Endothelial cell of umbilical vein (primary cell): ENCODE measurements at regions not wholly inside any gene's neighbourhood (a gene's known extent, or its start where the extent isn't known, plus 50 kb on each side); places are given as distances from the start of the nearest gene placed in this dataset.

Experiments used
- BruUV-seq: library from RNA; stranded (reverse); fragments of 400-500 nt; replicated peaks from 2 replicates; lab custom pipeline; 2021; lab: Mats Ljungman, UMichigan
- CTCF ChIA-PET: fragments of 300-600, 350-600 bp; sonication (Branson Sonifier 250); formaldehyde crosslinking; loops from one replicate; lab custom pipeline; 2021; ENCODE audit warnings: antibody characterized with exemption, inconsistent platforms; lab: Charles Lee
- POLR2A ChIA-PET: fragments of 300-600, 350-600 bp; sonication (Branson Sonifier 250); formaldehyde crosslinking; loops from one replicate; lab custom pipeline; 2021; ENCODE audit warnings: antibody characterized with exemption, inconsistent platforms; lab: Charles Lee
- DNase-seq: peaks from one replicate; pipeline ENCODE4 v3.0.0-alpha.2; 2011; ENCODE audit warnings: low read depth, low spot score
- FAIRE-seq: peaks from 2 replicates; lab custom pipeline; 2011; peaks lifted over from hg19 to GRCh38; lab: Jason Lieb, UNC
- H2AFZ ChIP-seq: 2 replicates; pipeline ENCODE4 v1.6.0; 2012; ENCODE audit warnings: low read depth, low read length, control low read depth, inconsistent platforms
- H3K27ac ChIP-seq: 2 replicates; pipeline ENCODE4 v1.5.1; 2011; ENCODE audit warnings: low read depth, mild to moderate bottlenecking, control low read depth, low read length, moderate library complexity; ENCODE audit not compliant: insufficient read depth
- H3K27me3 ChIP-seq, 2 experiments: 2 replicates each; pipeline versions ENCODE4 v1.6.0 to v1.6.1; 2011; ENCODE audit warnings: low read length in 2 of 2, mixed read lengths in 1 of 2; ENCODE audit not compliant: control insufficient read depth in 2 of 2, insufficient read depth in 2 of 2
- H3K36me3 ChIP-seq, 2 experiments: 2 replicates in 1 of 2; 3 replicates in 1 of 2; pipeline ENCODE4 v1.5.1; 2011; ENCODE audit warnings: low read length in 2 of 2, mild to moderate bottlenecking in 1 of 2, moderate library complexity in 1 of 2; ENCODE audit not compliant: control insufficient read depth in 2 of 2, insufficient read depth in 2 of 2; ENCODE audit errors: extremely low read depth in 1 of 2
- H3K4me1 ChIP-seq: 3 replicates; pipeline ENCODE4 v1.5.1; 2011; ENCODE audit warnings: mild to moderate bottlenecking, low read length; ENCODE audit not compliant: control insufficient read depth, insufficient read depth; ENCODE audit errors: extremely low read depth
- H3K4me2 ChIP-seq: 2 replicates; pipeline ENCODE4 v1.6.1; 2011; ENCODE audit warnings: low read length, control low read depth, mixed read lengths; ENCODE audit not compliant: insufficient read depth
- H3K4me3 ChIP-seq, 3 experiments: fragments of 200-600 bp in 1 of 3; sonication (generic), shearing (Covaris generic) in 1 of 3; replicated peaks in 1 of 3; 2 replicates each; pipeline ENCODE4 v1.5.1; 2011 to 2016; ENCODE audit warnings: control low read depth in 3 of 3, low read length in 3 of 3, mild to moderate bottlenecking in 2 of 3, inconsistent platforms in 1 of 3, low read depth in 1 of 3, moderate library complexity in 1 of 3; ENCODE audit not compliant: insufficient read depth in 1 of 3
- H3K79me2 ChIP-seq: 2 replicates; pipeline ENCODE4 v1.6.0; 2012; ENCODE audit warnings: low read length, inconsistent platforms; ENCODE audit not compliant: control insufficient read depth, insufficient read depth
- H3K9ac ChIP-seq: replicated peaks from 2 replicates; pipeline ENCODE3; 2011; ENCODE audit warnings: low read length, control low read depth; ENCODE audit not compliant: insufficient read depth; ENCODE audit errors: extremely low read depth
- H3K9me1 ChIP-seq: replicated peaks from 3 replicates; pipeline ENCODE4 v1.6.0; 2011; ENCODE audit warnings: mild to moderate bottlenecking, low read length; ENCODE audit not compliant: control insufficient read depth, insufficient read depth; ENCODE audit errors: extremely low read depth
- H3K9me3 ChIP-seq: replicated peaks from 2 replicates; pipeline ENCODE4 v1.5.1; 2012; ENCODE audit warnings: low read length, inconsistent platforms; ENCODE audit not compliant: control insufficient read depth, insufficient read depth
- H4K20me1 ChIP-seq: replicated peaks from 2 replicates; pipeline ENCODE3; 2011; ENCODE audit warnings: mild to moderate bottlenecking, low read length; ENCODE audit not compliant: control insufficient read depth, insufficient read depth; ENCODE audit errors: extremely low read depth
- FOS ChIP-seq: IDR thresholded peaks from 2 replicates; pipeline ENCODE4 v1.6.1; 2011; ENCODE audit warnings: mild to moderate bottlenecking, low read length, moderate library complexity, borderline replicate concordance; ENCODE audit not compliant: insufficient read depth
- GATA2 ChIP-seq: IDR thresholded peaks from 2 replicates; pipeline ENCODE4 v1.7.0; 2011; ENCODE audit warnings: low read depth, mild to moderate bottlenecking, moderate library complexity, mixed read lengths, low read length; ENCODE audit not compliant: insufficient read length, insufficient read depth
- JUN ChIP-seq: IDR thresholded peaks from 2 replicates; pipeline ENCODE4 v1.6.1; 2011; ENCODE audit warnings: borderline replicate concordance, low read depth; ENCODE audit not compliant: insufficient read length, insufficient read depth
- MYC ChIP-seq: IDR thresholded peaks from one replicate; pipeline ENCODE4 v1.6.1; 2011; ENCODE audit warnings: mild to moderate bottlenecking, low read depth, low read length
- POLR2A ChIP-seq: IDR thresholded peaks from 2 replicates; pipeline ENCODE4 v1.6.1; 2012; ENCODE audit warnings: low read depth, mild to moderate bottlenecking, control low read depth, low read length
- POLR2AphosphoS5 ChIP-seq: IDR thresholded peaks from 2 replicates; pipeline ENCODE4 v1.6.1; 2012; ENCODE audit warnings: low read depth, mild to moderate bottlenecking, control low read depth, low read length, moderate library complexity; ENCODE audit not compliant: insufficient read depth
- dilution Hi-C: fragments of 300-500 bp; cut with MboI; formaldehyde crosslinking; loops from one replicate; pipeline ENCODE4 v1.15.0; 2019; ENCODE audit warnings: low sequenced_read_pairs; ENCODE audit not compliant: extremely low pct_ligation_motif_present
- intact Hi-C: fragments of 100-400 bp; cut with micrococcal nuclease; formaldehyde crosslinking; loops from one replicate; pipeline ENCODE4 v1.10.0; 2022
- TF ChIP-seq, protein P1 (sequence below): IDR thresholded peaks from 2 replicates; pipeline ENCODE4 v1.6.1; 2011; ENCODE audit not compliant: insufficient read depth, insufficient read length
- TF ChIP-seq, protein P2 (sequence below), 2 donors: IDR thresholded peaks; 1 replicate in 1 of 2; 2 replicates in 1 of 2; pipeline ENCODE4 v1.5.1; 2011; ENCODE audit warnings: low read length in 2 of 2, mild to moderate bottlenecking in 2 of 2, moderate library complexity in 2 of 2, control low read depth in 1 of 2, inconsistent platforms in 1 of 2, low read depth in 1 of 2; ENCODE audit not compliant: insufficient read depth in 1 of 2; ENCODE audit errors: extremely low read depth in 1 of 2

DNA sequence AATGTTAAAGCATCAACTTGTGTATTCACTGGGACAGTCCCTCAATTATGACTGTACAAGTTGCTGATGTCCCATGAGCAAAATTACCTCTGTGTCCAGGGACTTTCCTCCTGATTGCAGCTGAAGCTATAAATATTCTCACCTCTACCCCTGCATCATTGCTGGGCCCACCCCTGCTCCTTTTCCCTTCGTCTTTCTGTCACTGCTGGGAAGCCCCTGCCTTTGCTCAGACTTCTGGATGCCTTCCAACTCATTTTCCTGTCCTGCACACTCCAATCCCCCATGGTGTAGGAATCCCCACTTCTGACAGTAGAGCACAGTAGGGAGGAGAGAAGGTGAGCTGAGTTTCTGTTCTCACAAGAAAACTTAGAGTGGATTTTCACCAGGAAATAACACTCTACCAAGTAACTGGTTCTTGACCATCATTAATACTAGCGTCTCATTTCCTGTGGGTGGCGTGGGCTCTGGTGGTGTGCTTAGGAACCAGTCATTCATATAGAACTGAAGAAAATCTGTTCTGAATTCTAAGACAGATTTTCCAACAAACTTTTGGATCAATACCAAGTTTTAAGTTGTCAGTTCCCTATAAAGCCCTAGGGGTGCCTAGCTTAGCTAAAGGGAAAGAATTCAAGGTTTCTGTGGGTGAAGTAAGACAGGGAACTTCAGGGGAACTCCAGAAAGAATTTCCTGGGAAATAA is 136.2 kb upstream of the MED14 start:
- intact Hi-C loops (loop anchor here (10.0 kb wide), 1 partner anchor 213 kb away; the partner anchor contains the start of gene USP9X), dilution Hi-C loops (no loop called here)
- Histone ChIP-seq H3K4me1 (peaks cover 15% of the 10 kb centered on the region), H3K9me1 (no peaks in the 10 kb centered on the region), H3K36me3 (no peaks in the 10 kb centered on the region), H3K27me3 (no peaks in the 10 kb centered on the region), H3K9ac (no peak overlapping the region), H3K27ac (no peak overlapping the region), H3K79me2 (no peaks in the 10 kb centered on the region), H2AFZ (no peak overlapping the region), H3K4me2 (no peak overlapping the region), H4K20me1 (no peaks in the 10 kb centered on the region), H3K9me3 (no peaks in the 10 kb centered on the region), H3K4me3 (no peak overlapping the region)
- BruUV-seq, result no TSS peak
- FAIRE-seq (no peak), DNase-seq (peak; percentile 52)
- ChIA-PET POLR2A (no interaction called here), CTCF (interaction anchor here (0.9 to 2.4 kb wide), 3 partner anchors 137 to 243 kb away, joined by 3 to 6 read pairs (median 4); no protein-coding TSS in a partner anchor)
- no peak for TF ChIP-seq MYC
- no peak for TF ChIP-seq FOS
- TF ChIP-seq GATA2, result no peak
- no peak for TF ChIP-seq POLR2A
- TF ChIP-seq JUN, result no peak
- no peak for TF ChIP-seq POLR2AphosphoS5
- TF ChIP-seq, protein P1, sequence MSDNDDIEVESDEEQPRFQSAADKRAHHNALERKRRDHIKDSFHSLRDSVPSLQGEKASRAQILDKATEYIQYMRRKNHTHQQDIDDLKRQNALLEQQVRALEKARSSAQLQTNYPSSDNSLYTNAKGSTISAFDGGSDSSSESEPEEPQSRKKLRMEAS, result no peak
- TF ChIP-seq, protein P2, sequence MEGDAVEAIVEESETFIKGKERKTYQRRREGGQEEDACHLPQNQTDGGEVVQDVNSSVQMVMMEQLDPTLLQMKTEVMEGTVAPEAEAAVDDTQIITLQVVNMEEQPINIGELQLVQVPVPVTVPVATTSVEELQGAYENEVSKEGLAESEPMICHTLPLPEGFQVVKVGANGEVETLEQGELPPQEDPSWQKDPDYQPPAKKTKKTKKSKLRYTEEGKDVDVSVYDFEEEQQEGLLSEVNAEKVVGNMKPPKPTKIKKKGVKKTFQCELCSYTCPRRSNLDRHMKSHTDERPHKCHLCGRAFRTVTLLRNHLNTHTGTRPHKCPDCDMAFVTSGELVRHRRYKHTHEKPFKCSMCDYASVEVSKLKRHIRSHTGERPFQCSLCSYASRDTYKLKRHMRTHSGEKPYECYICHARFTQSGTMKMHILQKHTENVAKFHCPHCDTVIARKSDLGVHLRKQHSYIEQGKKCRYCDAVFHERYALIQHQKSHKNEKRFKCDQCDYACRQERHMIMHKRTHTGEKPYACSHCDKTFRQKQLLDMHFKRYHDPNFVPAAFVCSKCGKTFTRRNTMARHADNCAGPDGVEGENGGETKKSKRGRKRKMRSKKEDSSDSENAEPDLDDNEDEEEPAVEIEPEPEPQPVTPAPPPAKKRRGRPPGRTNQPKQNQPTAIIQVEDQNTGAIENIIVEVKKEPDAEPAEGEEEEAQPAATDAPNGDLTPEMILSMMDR (IDR thresholded peaks at IDR 0.05; ENCODE audit: extremely low read depth in 1 of 2, insufficient read depth in 1 of 2, low read depth in 1 of 2, low read length in 2 of 2), result no peak
